ENCODE measurements at regions not wholly inside any gene's neighbourhood (a gene's known extent, or its start where the extent isn't known, plus 50 kb on each side); places are given as distances from the start of the nearest gene placed in this dataset.

GRCh38 chr2:107525406-107525805 lies 301.3 kb upstream of the RGPD4 start:
- no peak for TF ChIP-seq POLR2A (IDR thresholded peaks at IDR 0.05)
- no peak for TF ChIP-seq CTCF (IDR thresholded peaks at IDR 0.05 in 4 of 5, conservative IDR thresholded peaks at IDR 0.05 in 1 of 5)

Measured in gastrocnemius medialis (tissue), 4 donors.